ENCODE measurements at regions not wholly inside any gene's neighbourhood (a gene's known extent, or its start where the extent isn't known, plus 50 kb on each side); places are given as distances from the start of the nearest gene placed in this dataset.
"Not testable (repeated sequence)": the region's sequence is repeated elsewhere in the genome, so short reads cannot be mapped to it uniquely, and the experiment has no call there.

DNA sequence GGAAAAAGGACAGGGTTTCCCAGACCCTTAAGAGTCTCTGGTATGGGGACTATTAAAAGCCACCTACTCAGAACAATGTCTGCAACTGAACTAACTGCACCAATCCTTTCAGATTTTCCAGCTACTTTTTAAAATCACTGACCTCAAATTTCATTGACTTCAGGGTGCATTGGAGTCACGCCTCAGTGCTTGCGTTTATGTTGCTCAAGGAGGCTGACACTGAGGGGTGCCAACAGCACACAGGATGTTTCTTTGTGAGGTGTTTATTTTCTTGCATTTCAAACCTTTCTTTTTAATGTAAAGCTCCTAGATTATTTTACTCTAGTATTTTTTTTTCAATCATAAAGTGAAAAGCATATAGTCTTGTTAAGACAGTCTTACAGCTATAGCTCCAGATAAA is 402.0 kb upstream of the SLC35B3 start:
- Histone ChIP-seq H2BK5ac (ENCODE audit: low read depth, low read length, poor library complexity) (no peak overlapping the region), H3K18ac (ENCODE audit: low read length) (no peak overlapping the region), H3K79me2 (ENCODE audit: control insufficient read depth, insufficient read depth, low read length, poor library complexity) (no peaks in the 10 kb centered on the region), H3K27me3 (ENCODE audit: insufficient read depth, low read length) (no peaks in the 10 kb centered on the region), H3K9me3 (ENCODE audit: insufficient read depth, low read depth, low read length) (no peaks in the 10 kb centered on the region), H2BK120ac (ENCODE audit: insufficient read depth, low read length, poor library complexity) (no peak overlapping the region), H4K91ac (ENCODE audit: low read depth, low read length) (no peak overlapping the region), H3K23ac (ENCODE audit: low read length) (no peak overlapping the region), H3K4me3 (ENCODE audit: low read depth, low read length) (no peak overlapping the region), H3K4me1 (ENCODE audit: control insufficient read depth in 1 of 2, insufficient read depth in 2 of 2, low read length in 2 of 2) (no peaks in the 10 kb centered on the region), H3K27ac (ENCODE audit: low read depth, low read length) (no peak overlapping the region), H3K79me1 (ENCODE audit: low read length) (no peaks in the 10 kb centered on the region), H4K8ac (ENCODE audit: low read depth, low read length) (no peak overlapping the region), H3K4me2 (ENCODE audit: low read length) (no peak overlapping the region), H2AK5ac (ENCODE audit: low read length) (no peak overlapping the region), H3K4ac (ENCODE audit: low read depth, low read length) (no peak overlapping the region), H3K14ac (ENCODE audit: low read length) (no peak overlapping the region), H3K9ac (ENCODE audit: low read length) (no peak overlapping the region), H2BK12ac (ENCODE audit: low read length) (no peak overlapping the region), H2AFZ (ENCODE audit: insufficient read depth, low read length, poor library complexity) (no peak overlapping the region), H3K36me3 (ENCODE audit: control insufficient read depth in 1 of 2, insufficient read depth in 2 of 2, low read length in 2 of 2) (no peaks in the 10 kb centered on the region), H4K12ac (ENCODE audit: low read depth, low read length) (no peak overlapping the region)
- no CpG with 5 or more reads among the region's 2 CpGs for WGBS (ENCODE audit: extremely low coverage, insufficient coverage, insufficient read length)
- DNase-seq = no peak

DNA sequence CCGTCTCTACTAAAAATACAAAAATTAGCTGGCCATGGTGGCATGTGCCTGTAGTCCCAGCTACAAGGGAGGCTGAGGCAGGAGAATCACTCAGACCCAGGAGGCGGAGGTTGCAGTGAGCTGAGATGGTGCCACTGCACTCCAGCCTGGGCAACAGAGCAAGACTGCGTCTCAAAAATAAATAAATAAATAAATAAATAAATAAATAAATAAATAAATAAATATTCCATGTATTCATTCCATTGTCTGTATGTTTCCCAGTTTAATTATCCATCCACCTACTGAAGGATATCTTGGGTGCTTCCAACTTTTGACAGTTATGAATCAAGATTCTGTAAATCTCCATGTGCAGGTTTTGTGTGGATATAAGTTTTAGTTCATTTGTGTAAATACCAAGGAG is 397.4 kb upstream of the SLC35B3 start:
- H4K91ac ChIP-seq (ENCODE audit: low read depth, low read length); H3K4ac ChIP-seq (ENCODE audit: low read depth, low read length); H3K9me3 ChIP-seq (ENCODE audit: insufficient read depth, low read depth, low read length); H2BK120ac ChIP-seq (ENCODE audit: insufficient read depth, low read length, poor library complexity); H3K4me3 ChIP-seq (ENCODE audit: low read depth, low read length); H2AFZ ChIP-seq (ENCODE audit: insufficient read depth, low read length, poor library complexity); H3K36me3 ChIP-seq (ENCODE audit: control insufficient read depth in 1 of 2, insufficient read depth in 2 of 2, low read length in 2 of 2); H3K4me1 ChIP-seq (ENCODE audit: control insufficient read depth in 1 of 2, insufficient read depth in 2 of 2, low read length in 2 of 2); H3K27ac ChIP-seq (ENCODE audit: low read depth, low read length); H4K12ac ChIP-seq (ENCODE audit: low read depth, low read length); H3K27me3 ChIP-seq (ENCODE audit: insufficient read depth, low read length); H3K9ac ChIP-seq (ENCODE audit: low read length); H4K8ac ChIP-seq (ENCODE audit: low read depth, low read length); H3K18ac ChIP-seq (ENCODE audit: low read length); H3K79me1 ChIP-seq (ENCODE audit: low read length); H3K4me2 ChIP-seq (ENCODE audit: low read length); DNase-seq; H2AK5ac ChIP-seq (ENCODE audit: low read length); H2BK5ac ChIP-seq (ENCODE audit: low read depth, low read length, poor library complexity); H3K79me2 ChIP-seq (ENCODE audit: control insufficient read depth, insufficient read depth, low read length, poor library complexity); H3K14ac ChIP-seq (ENCODE audit: low read length); H3K23ac ChIP-seq (ENCODE audit: low read length); H2BK12ac ChIP-seq (ENCODE audit: low read length): not testable (repeated sequence)
- WGBS (ENCODE audit: extremely low coverage, insufficient coverage, insufficient read length) = no CpG with 5 or more reads among the region's 3 CpGs

DNA sequence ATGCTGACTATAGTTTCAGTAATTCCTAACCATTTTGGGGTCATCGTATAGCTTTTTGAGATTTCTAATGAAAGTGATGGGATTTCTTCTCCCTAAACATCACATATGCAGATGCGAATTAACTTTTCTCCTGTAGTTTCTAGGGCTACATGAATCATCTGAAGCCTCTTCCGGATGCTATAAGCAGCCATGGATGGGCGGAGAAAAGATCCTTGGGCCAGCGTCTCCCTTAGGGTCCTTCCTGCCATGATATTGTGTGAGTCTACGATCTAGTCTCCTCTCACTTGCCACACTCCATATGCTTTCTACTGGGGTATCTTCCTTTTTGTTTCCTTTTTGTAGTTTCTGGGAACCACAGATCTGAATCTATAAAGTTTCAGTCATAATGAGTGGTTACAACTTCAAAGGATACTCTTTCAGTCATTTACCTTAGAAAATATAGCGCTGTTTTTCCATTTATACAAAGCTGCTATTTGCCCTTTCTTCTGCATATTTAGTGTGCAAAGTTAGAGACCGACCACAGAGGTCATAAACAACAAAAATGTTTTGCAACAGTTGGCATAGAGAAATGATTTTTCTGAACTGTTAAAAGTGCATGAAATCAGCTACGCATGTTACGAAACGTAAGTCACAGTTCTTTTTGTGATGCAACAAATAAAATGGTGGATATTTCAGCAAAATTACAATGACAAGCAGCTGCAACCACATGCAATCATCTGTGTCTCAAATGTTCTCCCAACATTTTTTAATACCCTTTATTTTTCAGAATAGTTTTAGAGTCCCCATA is 396.2 kb upstream of the SLC35B3 start:
- Histone ChIP-seq H4K8ac (ENCODE audit: low read depth, low read length) (no peak overlapping the region), H3K4me1 (ENCODE audit: control insufficient read depth in 1 of 2, insufficient read depth in 2 of 2, low read length in 2 of 2) (no peaks in the 10 kb centered on the region), H2BK5ac (ENCODE audit: low read depth, low read length, poor library complexity) (no peak overlapping the region), H2BK120ac (ENCODE audit: insufficient read depth, low read length, poor library complexity) (no peak overlapping the region), H3K36me3 (ENCODE audit: control insufficient read depth in 1 of 2, insufficient read depth in 2 of 2, low read length in 2 of 2) (no peaks in the 10 kb centered on the region), H3K4ac (ENCODE audit: low read depth, low read length) (no peak overlapping the region), H3K4me2 (ENCODE audit: low read length) (no peak overlapping the region), H2AFZ (ENCODE audit: insufficient read depth, low read length, poor library complexity) (no peak overlapping the region), H3K79me2 (ENCODE audit: control insufficient read depth, insufficient read depth, low read length, poor library complexity) (no peaks in the 10 kb centered on the region), H3K27ac (ENCODE audit: low read depth, low read length) (no peak overlapping the region), H4K12ac (ENCODE audit: low read depth, low read length) (no peak overlapping the region), H3K14ac (ENCODE audit: low read length) (no peak overlapping the region), H3K18ac (ENCODE audit: low read length) (no peak overlapping the region), H4K91ac (ENCODE audit: low read depth, low read length) (no peak overlapping the region), H3K9me3 (ENCODE audit: insufficient read depth, low read depth, low read length) (no peaks in the 10 kb centered on the region), H2AK5ac (ENCODE audit: low read length) (no peak overlapping the region), H2BK12ac (ENCODE audit: low read length) (no peak overlapping the region), H3K27me3 (ENCODE audit: insufficient read depth, low read length) (no peaks in the 10 kb centered on the region), H3K79me1 (ENCODE audit: low read length) (no peaks in the 10 kb centered on the region), H3K23ac (ENCODE audit: low read length) (no peak overlapping the region), H3K9ac (ENCODE audit: low read length) (no peak overlapping the region), H3K4me3 (ENCODE audit: low read depth, low read length) (no peak overlapping the region)
- WGBS (ENCODE audit: extremely low coverage, insufficient coverage, insufficient read length) = no CpG with 5 or more reads among the region's 11 CpGs
- no peak for DNase-seq

DNA sequence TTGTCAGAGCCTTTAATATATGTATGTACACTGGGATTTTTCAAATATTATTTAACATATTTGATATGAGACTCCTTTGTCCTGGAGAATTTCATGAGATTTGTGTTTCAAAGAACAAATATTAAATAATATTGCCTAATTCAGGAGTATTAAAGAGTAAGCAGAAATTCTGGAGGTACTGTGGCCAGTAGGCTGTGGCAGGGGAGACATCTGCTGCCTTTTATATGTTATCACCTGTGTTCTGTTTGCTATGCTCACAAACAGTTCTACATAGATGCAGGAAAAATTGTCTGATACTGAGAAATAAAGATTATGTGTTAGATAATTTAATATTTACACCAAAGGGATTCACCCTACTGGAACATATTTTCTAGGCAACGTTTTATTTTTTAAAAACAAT is 395.4 kb upstream of the SLC35B3 start:
- Histone ChIP-seq H3K4me2 (ENCODE audit: low read length) (no peak overlapping the region), H3K23ac (ENCODE audit: low read length) (no peak overlapping the region), H3K27ac (ENCODE audit: low read depth, low read length) (no peak overlapping the region), H4K12ac (ENCODE audit: low read depth, low read length) (no peak overlapping the region), H2AK5ac (ENCODE audit: low read length) (no peak overlapping the region), H2AFZ (ENCODE audit: insufficient read depth, low read length, poor library complexity) (no peak overlapping the region), H3K4me3 (ENCODE audit: low read depth, low read length) (no peak overlapping the region), H3K4ac (ENCODE audit: low read depth, low read length) (no peak overlapping the region), H3K18ac (ENCODE audit: low read length) (no peak overlapping the region), H2BK12ac (ENCODE audit: low read length) (no peak overlapping the region), H3K9ac (ENCODE audit: low read length) (no peak overlapping the region), H3K79me2 (ENCODE audit: control insufficient read depth, insufficient read depth, low read length, poor library complexity) (no peaks in the 10 kb centered on the region), H3K79me1 (ENCODE audit: low read length) (no peaks in the 10 kb centered on the region), H3K14ac (ENCODE audit: low read length) (no peak overlapping the region), H4K91ac (ENCODE audit: low read depth, low read length) (no peak overlapping the region), H2BK5ac (ENCODE audit: low read depth, low read length, poor library complexity) (no peak overlapping the region), H3K9me3 (ENCODE audit: insufficient read depth, low read depth, low read length) (no peaks in the 10 kb centered on the region), H2BK120ac (ENCODE audit: insufficient read depth, low read length, poor library complexity) (no peak overlapping the region), H3K27me3 (ENCODE audit: insufficient read depth, low read length) (no peaks in the 10 kb centered on the region), H3K36me3 (ENCODE audit: control insufficient read depth in 1 of 2, insufficient read depth in 2 of 2, low read length in 2 of 2) (no peaks in the 10 kb centered on the region), H4K8ac (ENCODE audit: low read depth, low read length) (no peak overlapping the region), H3K4me1 (ENCODE audit: control insufficient read depth in 1 of 2, insufficient read depth in 2 of 2, low read length in 2 of 2) (no peaks in the 10 kb centered on the region)
- DNase-seq = no peak
- no CpG with 5 or more reads among the region's 1 CpG for WGBS (ENCODE audit: extremely low coverage, insufficient coverage, insufficient read length)
